K562 (cell line): ENCODE measurements at regions not wholly inside any gene's neighbourhood (a gene's known extent, or its start where the extent isn't known, plus 50 kb on each side); places are given as distances from the start of the nearest gene placed in this dataset.

ENCODE experiments used
- ATAC-seq: fragments of 200-7000 bp; cut with Tn5 transposase; 3 replicates; pipeline ENCODE4 v1.9.1; 2020; ENCODE audit warnings: moderate library complexity
- BruUV-seq: library from RNA; stranded (reverse); fragments of 400-500 nt; replicated peaks from 2 replicates; lab custom pipeline; 2021; lab: Mats Ljungman, UMichigan
- CTCF ChIA-PET: fragments of 300-600 bp; formaldehyde crosslinking; extraction: SDS; loops from one replicate; lab custom pipeline; 2021; ENCODE audit warnings: low intra/inter-chr PET ratio; lab: Yijun Ruan, JAX
- POLR2A ChIA-PET: fragments of 300-600, 350-650 bp; sonication (Branson Sonifier 250); formaldehyde crosslinking; extraction: SDS; loops from one replicate; lab custom pipeline; 2021; ENCODE audit warnings: antibody characterized with exemption, inconsistent platforms; lab: Yijun Ruan, JAX
- DNase-seq, 4 experiments: peaks; one replicate each; pipeline versions ENCODE4 v3.0.0 to v3.0.0-alpha.2; 2011 to 2018; ENCODE audit warnings: low spot score in 3 of 4, mixed read lengths in 3 of 4; ENCODE audit errors: extremely low read depth in 1 of 4
- FAIRE-seq: peaks from 2 replicates; lab custom pipeline; 2011; peaks lifted over from hg19 to GRCh38; lab: Jason Lieb, UNC
- H2AFZ ChIP-seq: 2 replicates; pipeline ENCODE4 v1.6.0; 2011; ENCODE audit warnings: low read depth, low read length, control low read depth, inconsistent platforms
- H3K27ac ChIP-seq: fragments of 200-600 bp; 3 replicates; pipeline ENCODE4 v1.8.0; 2011; ENCODE audit warnings: low read depth, mild to moderate bottlenecking, control low read depth, inconsistent platforms, low read length, moderate library complexity, mixed read lengths; ENCODE audit errors: extremely low read depth
- H3K27me3 ChIP-seq, 2 experiments: fragments of 300-600 bp in 1 of 2; 2 replicates in 1 of 2; 3 replicates in 1 of 2; pipeline versions ENCODE4 v1.6.0 to v1.8.0; 2011; ENCODE audit warnings: inconsistent platforms in 2 of 2, low read length in 2 of 2, mild to moderate bottlenecking in 1 of 2, mixed read lengths in 1 of 2, moderate library complexity in 1 of 2; ENCODE audit not compliant: control insufficient read depth in 2 of 2, insufficient read depth in 2 of 2
- H3K36me3 ChIP-seq: fragments of 300-600 bp; 3 replicates; pipeline ENCODE4 v1.8.0; 2011; ENCODE audit warnings: mild to moderate bottlenecking, low read length, inconsistent platforms; ENCODE audit not compliant: control insufficient read depth, insufficient read depth
- H3K4me1 ChIP-seq, 2 experiments: fragments of 200-600 bp in 1 of 2; replicated peaks in 1 of 2; 2 replicates in 1 of 2; 3 replicates in 1 of 2; pipeline versions ENCODE4 v1.5.1 to v1.8.0; 2011; ENCODE audit warnings: inconsistent platforms in 2 of 2, low read length in 2 of 2, mild to moderate bottlenecking in 1 of 2, mixed read lengths in 1 of 2, moderate library complexity in 1 of 2; ENCODE audit not compliant: control insufficient read depth in 2 of 2, insufficient read depth in 2 of 2
- H3K4me2 ChIP-seq: 2 replicates; pipeline ENCODE4 v1.6.1; 2011; ENCODE audit warnings: low read length, control low read depth, inconsistent platforms, mixed read lengths; ENCODE audit not compliant: insufficient read depth
- H3K4me3 ChIP-seq: fragments of 200-600 bp; sonication (generic), shearing (Covaris generic); 2 replicates; pipeline ENCODE4 v1.5.1; 2016; ENCODE audit warnings: control low read depth, inconsistent platforms
- H3K79me2 ChIP-seq: fragments of 200-600 bp; 3 replicates; pipeline ENCODE4 v1.8.0; 2011; ENCODE audit warnings: low read length, inconsistent platforms; ENCODE audit not compliant: control insufficient read depth, insufficient read depth
- H3K9ac ChIP-seq, 2 experiments: 2 replicates each; pipeline versions ENCODE4 v1.6.0 to v1.6.1; 2011; ENCODE audit warnings: low read depth in 2 of 2, low read length in 2 of 2, control low read depth in 1 of 2, inconsistent platforms in 1 of 2, mild to moderate bottlenecking in 1 of 2, mixed read lengths in 1 of 2; ENCODE audit not compliant: insufficient read depth in 1 of 2
- H3K9me1 ChIP-seq: one replicate; pipeline ENCODE4 v1.6.0; 2011; ENCODE audit warnings: inconsistent platforms, mild to moderate bottlenecking, low read length, moderate library complexity; ENCODE audit not compliant: control insufficient read depth, insufficient read depth
- H3K9me3 ChIP-seq: replicated peaks from 2 replicates; pipeline ENCODE4 v1.5.1; 2011; ENCODE audit warnings: low read depth, low read length, inconsistent platforms; ENCODE audit not compliant: control insufficient read depth, insufficient read depth
- H4K20me1 ChIP-seq: replicated peaks from 2 replicates; pipeline ENCODE4 v1.6.1; 2011; ENCODE audit warnings: low read length, inconsistent platforms, mixed read lengths; ENCODE audit not compliant: control insufficient read depth, insufficient read depth
- EP300 ChIP-seq: IDR thresholded peaks from 2 replicates; pipeline ENCODE4 v1.6.1; 2012; ENCODE audit warnings: low read length, improper control_type of control experiment
- KAT7 ChIP-seq: sonication (generic); formaldehyde crosslinking; IDR thresholded peaks from 2 replicates; pipeline ENCODE4 v1.8.0; 2022; ENCODE audit warnings: missing genetic modification reagents, mild to moderate bottlenecking, borderline replicate concordance
- POLR2B ChIP-seq: fragments of 450-650 bp; IDR thresholded peaks from 2 replicates; pipeline ENCODE4 v1.6.1; 2018; ENCODE audit warnings: low read depth; ENCODE audit not compliant: partially characterized antibody
- REST ChIP-seq, 2 experiments: fragments of 450-650 bp; formaldehyde crosslinking in 1 of 2; IDR thresholded peaks; 2 replicates each; pipeline versions ENCODE4 v1.4.0 to v1.6.1; 2014 to 2020; ENCODE audit warnings: mild to moderate bottlenecking in 2 of 2, borderline replicate concordance in 1 of 2, low read depth in 1 of 2
- SIN3A ChIP-seq, 2 experiments: fragments of 150-350 bp in 1 of 2; IDR thresholded peaks; 2 replicates each; pipeline ENCODE4 v1.6.1; 2011 to 2016; ENCODE audit warnings: borderline replicate concordance in 2 of 2, low read depth in 2 of 2, low read length in 2 of 2, mild to moderate bottlenecking in 2 of 2, moderate library complexity in 2 of 2; ENCODE audit not compliant: control insufficient read depth in 1 of 2
- ZZZ3 ChIP-seq: fragments of 450-650 bp; IDR thresholded peaks from 2 replicates; pipeline ENCODE4 v1.6.1; 2016; ENCODE audit warnings: antibody characterized with exemption, mild to moderate bottlenecking, moderate library complexity
- WGBS: fragments of 100-300 bp; shearing (Covaris generic); methylation state at CpG from one replicate; pipeline ENCODE4 v1.1.6; 2016; ENCODE audit warnings: low coverage, mixed read lengths; ENCODE audit not compliant: insufficient coverage; ENCODE audit errors: missing lambda C conversion rate; 5-methylcytosine and 5-hydroxymethylcytosine counted together
- in situ Hi-C: fragments of 300-500 bp; cut with MboI; formaldehyde crosslinking; loops from 4 replicates; pipeline ENCODE4 v1.15.0; 2018; ENCODE audit warnings: inconsistent platforms, mixed read lengths
- intact Hi-C: fragments of 100-400 bp; cut with micrococcal nuclease; formaldehyde crosslinking; loops from 2 replicates; pipeline ENCODE4 v1.14.2; 2022
- TF ChIP-seq, protein P1 (sequence below): sonication (generic); formaldehyde crosslinking; IDR thresholded peaks from 2 replicates; pipeline ENCODE4 v1.8.1; 2022; ENCODE audit warnings: missing genetic modification reagents

DNA sequence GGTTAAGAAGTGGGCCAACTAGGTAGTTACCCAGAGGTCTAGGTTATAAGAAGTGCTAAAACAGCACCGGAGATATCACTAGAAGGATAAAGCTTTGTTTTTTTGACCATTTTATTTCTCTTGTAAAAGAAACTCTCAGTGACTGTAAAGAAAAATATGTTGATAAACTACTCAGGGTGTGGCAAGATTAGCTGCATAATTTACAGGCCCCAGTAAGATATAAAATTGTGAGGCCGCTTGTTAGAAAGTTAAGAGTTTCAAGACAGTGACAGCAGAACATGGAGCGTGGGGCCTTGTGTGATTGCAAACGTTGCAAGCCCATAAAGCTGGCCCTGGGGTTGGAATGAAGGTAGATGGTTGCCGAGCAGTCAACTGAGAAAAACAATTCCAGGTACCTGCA is 263.7 kb upstream of the EEF2KMT start:
- Histone ChIP-seq H2AFZ (no peak overlapping the region), H3K9ac (no peak overlapping the region)
- in situ Hi-C loops = no loop called here
- no peak for DNase-seq
- TF ChIP-seq ZZZ3 (no peak), SIN3A (IDR thresholded peaks at IDR 0.05; ENCODE audit: borderline replicate concordance in 2 of 2, control insufficient read depth in 1 of 2, low read depth in 2 of 2, low read length in 2 of 2) (no peak), EP300 (no peak), KAT7 (CRISPR knock-in tag) (no peak), REST (IDR thresholded peaks at IDR 0.05; ENCODE audit: borderline replicate concordance) (no peak), REST (CRISPR knock-in tag; IDR thresholded peaks at IDR 0.05; ENCODE audit: low read depth) (no peak), POLR2B (no peak)
- TF ChIP-seq, protein P1, sequence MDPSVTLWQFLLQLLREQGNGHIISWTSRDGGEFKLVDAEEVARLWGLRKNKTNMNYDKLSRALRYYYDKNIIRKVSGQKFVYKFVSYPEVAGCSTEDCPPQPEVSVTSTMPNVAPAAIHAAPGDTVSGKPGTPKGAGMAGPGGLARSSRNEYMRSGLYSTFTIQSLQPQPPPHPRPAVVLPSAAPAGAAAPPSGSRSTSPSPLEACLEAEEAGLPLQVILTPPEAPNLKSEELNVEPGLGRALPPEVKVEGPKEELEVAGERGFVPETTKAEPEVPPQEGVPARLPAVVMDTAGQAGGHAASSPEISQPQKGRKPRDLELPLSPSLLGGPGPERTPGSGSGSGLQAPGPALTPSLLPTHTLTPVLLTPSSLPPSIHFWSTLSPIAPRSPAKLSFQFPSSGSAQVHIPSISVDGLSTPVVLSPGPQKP (CRISPR knock-in tag) = no peak
- TF ChIP-seq, all 486 proteins: peak for 0
- H3K4me3 ChIP-seq = no peak overlapping the region
- ChIA-PET CTCF (no interaction called here), POLR2A (no interaction called here)
- ATAC-seq = no peak
- no peaks in the 10 kb centered on the region for H3K9me1 ChIP-seq
- H3K27ac ChIP-seq = no peak overlapping the region
- WGBS = under 1% methylated on average over 5 of the region's 5 CpGs
- FAIRE-seq = no peak
- no peaks in the 10 kb centered on the region for H3K9me3 ChIP-seq
- H3K4me2 ChIP-seq = no peak overlapping the region
- H3K4me1 ChIP-seq = no peaks in the 10 kb centered on the region
- peaks cover 2 to 12% of the 10 kb centered on the region in 2 experiments; a peak in 3 of 5 replicates for H3K27me3 ChIP-seq
- intact Hi-C loops = no loop called here
- no peaks in the 10 kb centered on the region for H4K20me1 ChIP-seq
- H3K36me3 ChIP-seq = no peaks in the 10 kb centered on the region
- no TSS peak for BruUV-seq
- H3K79me2 ChIP-seq = no peaks in the 10 kb centered on the region
